GM23338 (cell line): ENCODE measurements at regions not wholly inside any gene's neighbourhood (a gene's known extent, or its start where the extent isn't known, plus 50 kb on each side); places are given as distances from the start of the nearest gene placed in this dataset.

Source experiments
- ATAC-seq: fragments of 200-7000 bp; cut with Tn5 transposase; 3 replicates; pipeline ENCODE4 v1.9.1; 2020
- DNase-seq: peaks from one replicate; pipeline ENCODE4 v3.0.0-alpha.2; 2015; ENCODE audit warnings: low spot score
- H2AFZ ChIP-seq: fragments of 200-600 bp; sonication (generic); 2 replicates; pipeline ENCODE4 v1.8.0; 2016; ENCODE audit warnings: antibody characterized with exemption, mild to moderate bottlenecking, moderate library complexity
- H3F3A ChIP-seq: fragments of 200-600 bp; sonication (generic); replicated peaks from 2 replicates; pipeline ENCODE4 v1.8.0; 2017; ENCODE audit warnings: antibody characterized with exemption, mixed run types, low read depth
- H3K27ac ChIP-seq: fragments of 200-600 bp; sonication (generic); 2 replicates; pipeline ENCODE4 v1.6.1; 2016; ENCODE audit warnings: low read depth
- H3K27me3 ChIP-seq: fragments of 200-600 bp; sonication (generic); 2 replicates; pipeline ENCODE4 v1.8.0; 2016; ENCODE audit warnings: mild to moderate bottlenecking, mixed run types, moderate library complexity; ENCODE audit not compliant: insufficient read depth
- H3K36me3 ChIP-seq: fragments of 200-600 bp; sonication (generic); 2 replicates; pipeline ENCODE4 v1.8.0; 2016; ENCODE audit warnings: mild to moderate bottlenecking; ENCODE audit not compliant: insufficient read depth
- H3K4me1 ChIP-seq: fragments of 200-600 bp; sonication (generic); 2 replicates; pipeline ENCODE4 v1.8.0; 2016; ENCODE audit warnings: mild to moderate bottlenecking, moderate library complexity; ENCODE audit not compliant: insufficient read depth
- H3K4me2 ChIP-seq: fragments of 200-600 bp; sonication (generic); 2 replicates; pipeline ENCODE4 v1.7.1; 2017; ENCODE audit warnings: mixed run types
- H3K4me3 ChIP-seq: fragments of 200-600 bp; sonication (generic); 2 replicates; pipeline ENCODE4 v1.6.1; 2016; ENCODE audit warnings: mixed run types
- H3K79me2 ChIP-seq: fragments of 200-600 bp; sonication (generic); replicated peaks from 2 replicates; pipeline ENCODE4 v1.8.0; 2017; ENCODE audit warnings: mild to moderate bottlenecking; ENCODE audit not compliant: insufficient read depth
- H3K9me2 ChIP-seq: fragments of 200-600 bp; sonication (generic); 2 replicates; pipeline ENCODE4 v1.8.0; 2017; ENCODE audit not compliant: insufficient read depth
- H4K20me1 ChIP-seq: fragments of 200-600 bp; sonication (generic); replicated peaks from 2 replicates; pipeline ENCODE4 v1.8.0; 2017; ENCODE audit warnings: mild to moderate bottlenecking; ENCODE audit not compliant: insufficient read depth
- H3K27ac Mint-ChIP-seq: 2 replicates; pipeline ENCODE4 v1.8.0; 2020; ENCODE audit warnings: inconsistent platforms, mild to moderate bottlenecking, moderate library complexity, mixed read lengths
- H3K27me3 Mint-ChIP-seq: 3 replicates; pipeline ENCODE4 v1.8.0; 2022; ENCODE audit warnings: low read depth, mild to moderate bottlenecking, moderate library complexity, mixed read lengths, inconsistent platforms; ENCODE audit not compliant: insufficient read depth, poor library complexity
- H3K36me3 Mint-ChIP-seq: 3 replicates; pipeline ENCODE4 v1.8.0; 2021; ENCODE audit warnings: low read depth, mild to moderate bottlenecking, inconsistent platforms, moderate library complexity, mixed read lengths
- H3K4me1 Mint-ChIP-seq: 3 replicates; pipeline ENCODE4 v1.8.0; 2020; ENCODE audit warnings: mild to moderate bottlenecking, inconsistent platforms, mixed read lengths
- H3K4me3 Mint-ChIP-seq: 3 replicates; pipeline ENCODE4 v1.8.0; 2021; ENCODE audit warnings: moderate library complexity, mild to moderate bottlenecking, inconsistent platforms, mixed read lengths
- H3K9me3 Mint-ChIP-seq: 3 replicates; pipeline ENCODE4 v1.8.0; 2020; ENCODE audit warnings: moderate library complexity, mild to moderate bottlenecking, inconsistent platforms, mixed read lengths
- CREB1 ChIP-seq: fragments of 250-450 bp; sonication (Bioruptor Pico); IDR thresholded peaks from 2 replicates; pipeline ENCODE4 v1.5.0; 2020; ENCODE audit warnings: low read depth, mild to moderate bottlenecking, moderate library complexity
- CTCF ChIP-seq, 2 experiments: fragments of 200-600 bp in 1 of 2; sonication (generic) in 1 of 2; conservative IDR thresholded peaks; 2 replicates each; pipeline versions ENCODE4 v1.5.1 to v1.6.1; 2016 to 2017; ENCODE audit warnings: antibody characterized with exemption in 2 of 2, low read depth in 2 of 2, mild to moderate bottlenecking in 2 of 2, moderate library complexity in 1 of 2
- ETS1 ChIP-seq: IDR thresholded peaks from 2 replicates; pipeline ENCODE4 v1.6.1; 2016; ENCODE audit warnings: antibody characterized with exemption
- EZH2 ChIP-seq: fragments of 200-600 bp; sonication (generic); IDR thresholded peaks from one replicate; pipeline ENCODE4 v1.8.0; 2017; ENCODE audit warnings: antibody characterized with exemption, mild to moderate bottlenecking, low read depth; ENCODE audit not compliant: unreplicated experiment
- EZH2phosphoT487 ChIP-seq: fragments of 200-600 bp; sonication (generic); IDR thresholded peaks from one replicate; pipeline ENCODE4 v1.8.1; 2018; ENCODE audit warnings: antibody characterized with exemption; ENCODE audit not compliant: unreplicated experiment
- JUNB ChIP-seq: IDR thresholded peaks from one replicate; pipeline ENCODE4 v1.6.1; 2016; ENCODE audit warnings: antibody characterized with exemption; ENCODE audit not compliant: unreplicated experiment
- NANOG ChIP-seq: IDR thresholded peaks from 2 replicates; pipeline ENCODE4 v1.6.1; 2016; ENCODE audit warnings: antibody characterized with exemption, borderline replicate concordance
- POLR2AphosphoS5 ChIP-seq: IDR thresholded peaks from 2 replicates; pipeline ENCODE4 v1.6.1; 2016; ENCODE audit warnings: antibody characterized with exemption, low read depth
- REST ChIP-seq: IDR thresholded peaks from one replicate; pipeline ENCODE4 v1.6.1; 2018; ENCODE audit warnings: antibody characterized with exemption; ENCODE audit not compliant: unreplicated experiment
- STAT1 ChIP-seq: IDR thresholded peaks from one replicate; pipeline ENCODE4 v1.6.1; 2016; ENCODE audit warnings: antibody characterized with exemption; ENCODE audit not compliant: unreplicated experiment
- ZNF114 ChIP-seq: fragments of 250-450 bp; sonication (Bioruptor Pico); IDR thresholded peaks from 2 replicates; pipeline ENCODE4 v1.5.0; 2020; ENCODE audit warnings: mild to moderate bottlenecking, moderate library complexity
- ZNF331 ChIP-seq: fragments of 250-450 bp; sonication (Bioruptor Pico); IDR thresholded peaks from 2 replicates; pipeline ENCODE4 v1.5.0; 2020; ENCODE audit warnings: low read depth, mild to moderate bottlenecking, moderate library complexity
- TF ChIP-seq, protein P1 (sequence below): fragments of 250-450 bp; sonication (Bioruptor Pico); IDR thresholded peaks from 2 replicates; pipeline ENCODE4 v1.5.0; 2020; ENCODE audit warnings: mild to moderate bottlenecking, moderate library complexity

GRCh38 chr2:220669324-220669723, 902.8 kb downstream of the EPHA4 start:
- Histone ChIP-seq H3K9me2 (peaks cover 4% of the 10 kb centered on the region), H3K27me3 (no peaks in the 10 kb centered on the region), H3K36me3 (no peaks in the 10 kb centered on the region), H3K4me2 (no peak overlapping the region), H3K27ac (no peak overlapping the region), H3K79me2 (no peaks in the 10 kb centered on the region), H4K20me1 (no peaks in the 10 kb centered on the region), H3K4me1 (no peaks in the 10 kb centered on the region), H3K4me3 (no peak overlapping the region), H3F3A (no peaks in the 10 kb centered on the region), H2AFZ (no peak overlapping the region)
- Mint-ChIP-seq H3K27me3 (no peaks in the 10 kb centered on the region), H3K4me1 (no peaks in the 10 kb centered on the region; the same call in 2 of the 3 replicates), H3K4me3 (no peak overlapping the region), H3K27ac (no peak overlapping the region), H3K36me3 (peaks cover 6% of the 10 kb centered on the region; the same call in 2 of the 3 replicates), H3K9me3 (peaks cover 6% of the 10 kb centered on the region)
- ATAC-seq: no peak
- no peak for DNase-seq
- TF ChIP-seq STAT1: no peak
- no peak for TF ChIP-seq EZH2
- no peak for TF ChIP-seq EZH2phosphoT487
- no peak for TF ChIP-seq ZNF114 (CRISPR knock-in tag)
- TF ChIP-seq, protein P1, sequence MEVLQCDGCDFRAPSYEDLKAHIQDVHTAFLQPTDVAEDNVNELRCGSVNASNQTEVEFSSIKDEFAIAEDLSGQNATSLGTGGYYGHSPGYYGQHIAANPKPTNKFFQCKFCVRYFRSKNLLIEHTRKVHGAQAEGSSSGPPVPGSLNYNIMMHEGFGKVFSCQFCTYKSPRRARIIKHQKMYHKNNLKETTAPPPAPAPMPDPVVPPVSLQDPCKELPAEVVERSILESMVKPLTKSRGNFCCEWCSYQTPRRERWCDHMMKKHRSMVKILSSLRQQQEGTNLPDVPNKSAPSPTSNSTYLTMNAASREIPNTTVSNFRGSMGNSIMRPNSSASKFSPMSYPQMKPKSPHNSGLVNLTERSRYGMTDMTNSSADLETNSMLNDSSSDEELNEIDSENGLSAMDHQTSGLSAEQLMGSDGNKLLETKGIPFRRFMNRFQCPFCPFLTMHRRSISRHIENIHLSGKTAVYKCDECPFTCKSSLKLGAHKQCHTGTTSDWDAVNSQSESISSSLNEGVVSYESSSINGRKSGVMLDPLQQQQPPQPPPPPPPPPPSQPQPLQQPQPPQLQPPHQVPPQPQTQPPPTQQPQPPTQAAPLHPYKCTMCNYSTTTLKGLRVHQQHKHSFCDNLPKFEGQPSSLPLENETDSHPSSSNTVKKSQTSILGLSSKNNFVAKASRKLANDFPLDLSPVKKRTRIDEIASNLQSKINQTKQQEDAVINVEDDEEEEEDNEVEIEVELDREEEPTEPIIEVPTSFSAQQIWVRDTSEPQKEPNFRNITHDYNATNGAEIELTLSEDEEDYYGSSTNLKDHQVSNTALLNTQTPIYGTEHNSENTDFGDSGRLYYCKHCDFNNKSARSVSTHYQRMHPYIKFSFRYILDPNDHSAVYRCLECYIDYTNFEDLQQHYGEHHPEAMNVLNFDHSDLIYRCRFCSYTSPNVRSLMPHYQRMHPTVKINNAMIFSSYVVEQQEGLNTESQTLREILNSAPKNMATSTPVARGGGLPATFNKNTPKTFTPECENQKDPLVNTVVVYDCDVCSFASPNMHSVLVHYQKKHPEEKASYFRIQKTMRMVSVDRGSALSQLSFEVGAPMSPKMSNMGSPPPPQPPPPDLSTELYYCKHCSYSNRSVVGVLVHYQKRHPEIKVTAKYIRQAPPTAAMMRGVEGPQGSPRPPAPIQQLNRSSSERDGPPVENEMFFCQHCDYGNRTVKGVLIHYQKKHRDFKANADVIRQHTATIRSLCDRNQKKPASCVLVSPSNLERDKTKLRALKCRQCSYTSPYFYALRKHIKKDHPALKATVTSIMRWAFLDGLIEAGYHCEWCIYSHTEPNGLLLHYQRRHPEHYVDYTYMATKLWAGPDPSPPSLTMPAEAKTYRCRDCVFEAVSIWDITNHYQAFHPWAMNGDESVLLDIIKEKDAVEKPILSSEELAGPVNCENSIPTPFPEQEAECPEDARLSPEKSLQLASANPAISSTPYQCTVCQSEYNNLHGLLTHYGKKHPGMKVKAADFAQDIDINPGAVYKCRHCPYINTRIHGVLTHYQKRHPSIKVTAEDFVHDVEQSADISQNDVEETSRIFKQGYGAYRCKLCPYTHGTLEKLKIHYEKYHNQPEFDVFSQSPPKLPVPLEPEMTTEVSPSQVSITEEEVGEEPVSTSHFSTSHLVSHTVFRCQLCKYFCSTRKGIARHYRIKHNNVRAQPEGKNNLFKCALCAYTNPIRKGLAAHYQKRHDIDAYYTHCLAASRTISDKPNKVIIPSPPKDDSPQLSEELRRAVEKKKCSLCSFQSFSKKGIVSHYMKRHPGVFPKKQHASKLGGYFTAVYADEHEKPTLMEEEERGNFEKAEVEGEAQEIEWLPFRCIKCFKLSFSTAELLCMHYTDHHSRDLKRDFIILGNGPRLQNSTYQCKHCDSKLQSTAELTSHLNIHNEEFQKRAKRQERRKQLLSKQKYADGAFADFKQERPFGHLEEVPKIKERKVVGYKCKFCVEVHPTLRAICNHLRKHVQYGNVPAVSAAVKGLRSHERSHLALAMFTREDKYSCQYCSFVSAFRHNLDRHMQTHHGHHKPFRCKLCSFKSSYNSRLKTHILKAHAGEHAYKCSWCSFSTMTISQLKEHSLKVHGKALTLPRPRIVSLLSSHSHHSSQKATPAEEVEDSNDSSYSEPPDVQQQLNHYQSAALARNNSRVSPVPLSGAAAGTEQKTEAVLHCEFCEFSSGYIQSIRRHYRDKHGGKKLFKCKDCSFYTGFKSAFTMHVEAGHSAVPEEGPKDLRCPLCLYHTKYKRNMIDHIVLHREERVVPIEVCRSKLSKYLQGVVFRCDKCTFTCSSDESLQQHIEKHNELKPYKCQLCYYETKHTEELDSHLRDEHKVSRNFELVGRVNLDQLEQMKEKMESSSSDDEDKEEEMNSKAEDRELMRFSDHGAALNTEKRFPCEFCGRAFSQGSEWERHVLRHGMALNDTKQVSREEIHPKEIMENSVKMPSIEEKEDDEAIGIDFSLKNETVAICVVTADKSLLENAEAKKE (CRISPR knock-in tag): no peak
- TF ChIP-seq POLR2AphosphoS5: no peak
- no peak for TF ChIP-seq NANOG
- no peak for TF ChIP-seq REST
- no peak for TF ChIP-seq ETS1
- TF ChIP-seq CREB1 (CRISPR knock-in tag): no peak
- no peak for TF ChIP-seq ZNF331 (CRISPR knock-in tag)
- TF ChIP-seq CTCF (conservative IDR thresholded peaks at IDR 0.05; ENCODE audit: low read depth in 2 of 2): no peak
- no peak for TF ChIP-seq JUNB
